CD14-positive monocyte (primary cell): ENCODE measurements at regions not wholly inside any gene's neighbourhood (a gene's known extent, or its start where the extent isn't known, plus 50 kb on each side); places are given as distances from the start of the nearest gene placed in this dataset.

Experiments
- DNase-seq, 3 donors: peaks; one replicate each; pipeline ENCODE4 v3.0.0-alpha.2; 2011 to 2022
- H2AFZ ChIP-seq: 2 replicates; pipeline ENCODE4 v1.6.0; 2012; ENCODE audit warnings: mild to moderate bottlenecking, low read depth, low read length, inconsistent platforms; ENCODE audit not compliant: insufficient read depth, poor library complexity, severe bottlenecking
- H3K27ac ChIP-seq, 2 donors: 1 replicate in 1 of 2; 2 replicates in 1 of 2; pipeline ENCODE4 v1.5.1; 2012 to 2013; ENCODE audit warnings: low read length in 2 of 2, control low read depth in 1 of 2, inconsistent platforms in 1 of 2, low read depth in 1 of 2, mild to moderate bottlenecking in 1 of 2
- H3K27me3 ChIP-seq, 2 donors: one replicate each; pipeline versions ENCODE4 v1.6.0 to v1.6.1; 2011 to 2013; ENCODE audit warnings: low read length in 2 of 2; ENCODE audit not compliant: control insufficient read depth in 2 of 2, insufficient read depth in 2 of 2
- H3K36me3 ChIP-seq, 2 donors: replicated peaks in 1 of 2; 1 replicate in 1 of 2; 2 replicates in 1 of 2; pipeline versions ENCODE4 v1.5.1 to v1.6.1; 2012 to 2013; ENCODE audit warnings: low read length in 2 of 2, control low read depth in 1 of 2, inconsistent platforms in 1 of 2, mild to moderate bottlenecking in 1 of 2; ENCODE audit not compliant: insufficient read depth in 2 of 2, control insufficient read depth in 1 of 2
- H3K4me1 ChIP-seq, 2 donors: 1 replicate in 1 of 2; 2 replicates in 1 of 2; pipeline versions ENCODE4 v1.5.1 to v1.6.1; 2012 to 2013; ENCODE audit warnings: low read length in 2 of 2, control low read depth in 1 of 2, inconsistent platforms in 1 of 2, mild to moderate bottlenecking in 1 of 2, moderate library complexity in 1 of 2; ENCODE audit not compliant: insufficient read depth in 2 of 2, control insufficient read depth in 1 of 2
- H3K4me2 ChIP-seq: replicated peaks from 2 replicates; pipeline ENCODE3; 2012; ENCODE audit warnings: low read length, moderate library complexity, mild to moderate bottlenecking; ENCODE audit not compliant: poor library complexity, severe bottlenecking; ENCODE audit errors: extremely low read depth
- H3K4me3 ChIP-seq, 3 experiments: fragments of 200-600 bp in 1 of 3; sonication (generic) in 1 of 3; replicated peaks in 1 of 3; 1 replicate in 2 of 3; 2 replicates in 1 of 3; pipeline ENCODE4 v1.5.1; 2011 to 2013; ENCODE audit warnings: low read length in 3 of 3, mild to moderate bottlenecking in 3 of 3, control low read depth in 2 of 3, low read depth in 2 of 3, inconsistent platforms in 1 of 3, moderate library complexity in 1 of 3
- H3K79me2 ChIP-seq: 2 replicates; pipeline ENCODE4 v1.6.0; 2012; ENCODE audit warnings: mild to moderate bottlenecking, control low read depth, inconsistent platforms, low read length, moderate library complexity; ENCODE audit not compliant: insufficient read depth
- H3K9ac ChIP-seq: 2 replicates; pipeline ENCODE4 v1.6.0; 2017; ENCODE audit warnings: low read length, mild to moderate bottlenecking; ENCODE audit not compliant: insufficient read depth, poor library complexity, severe bottlenecking
- H3K9me3 ChIP-seq, 2 donors: replicated peaks in 1 of 2; 1 replicate in 1 of 2; 2 replicates in 1 of 2; pipeline versions ENCODE4 v1.5.1 to v1.6.1; 2012 to 2013; ENCODE audit warnings: low read length in 2 of 2, control low read depth in 1 of 2; ENCODE audit not compliant: control insufficient read depth in 1 of 2, insufficient read depth in 1 of 2
- H4K20me1 ChIP-seq: 2 replicates; pipeline ENCODE4 v1.6.0; 2012; ENCODE audit warnings: mild to moderate bottlenecking, low read length, control low read depth, moderate library complexity; ENCODE audit not compliant: insufficient read depth
- H3K27ac Mint-ChIP-seq, 7 donors: one replicate each; pipeline ENCODE4 v1.8.0; 2020; ENCODE audit warnings: mild to moderate bottlenecking in 7 of 7, mixed read lengths in 7 of 7, moderate library complexity in 6 of 7, inconsistent platforms in 2 of 7
- H3K27me3 Mint-ChIP-seq, 3 donors: one replicate each; pipeline ENCODE4 v1.8.0; 2021 to 2022; ENCODE audit warnings: low read depth in 3 of 3, mild to moderate bottlenecking in 3 of 3, mixed read lengths in 3 of 3, moderate library complexity in 3 of 3, inconsistent platforms in 1 of 3
- H3K36me3 Mint-ChIP-seq, 2 donors: one replicate each; pipeline ENCODE4 v1.8.0; 2020; ENCODE audit warnings: mixed read lengths in 2 of 2, inconsistent platforms in 1 of 2, mild to moderate bottlenecking in 1 of 2
- H3K4me1 Mint-ChIP-seq: one replicate; pipeline ENCODE4 v1.8.0; 2020; ENCODE audit warnings: mild to moderate bottlenecking, mixed read lengths
- H3K4me3 Mint-ChIP-seq, 2 donors: one replicate each; pipeline ENCODE4 v1.8.0; 2020; ENCODE audit warnings: mild to moderate bottlenecking in 2 of 2, mixed read lengths in 2 of 2, moderate library complexity in 1 of 2
- H3K9me3 Mint-ChIP-seq, 7 donors: one replicate each; pipeline ENCODE4 v1.8.0; 2020 to 2022; ENCODE audit warnings: mixed read lengths in 7 of 7, mild to moderate bottlenecking in 6 of 7, moderate library complexity in 6 of 7, inconsistent platforms in 2 of 7
- CTCF ChIP-seq: fragments of 200-600 bp; IDR thresholded peaks from one replicate; pipeline ENCODE4 v1.8.0; 2022; ENCODE audit warnings: antibody characterized with exemption, mild to moderate bottlenecking
- WGBS: methylation state at CpG from one replicate; pipeline ENCODE4 v1.1.5; 2013; ENCODE audit warnings: missing lambda C conversion rate; ENCODE audit not compliant: insufficient coverage; 5-methylcytosine and 5-hydroxymethylcytosine counted together
- intact Hi-C, 2 donors: fragments of 100-400 bp; cut with micrococcal nuclease; formaldehyde crosslinking; loops; one replicate each; pipeline versions ENCODE4 v1.15.0 to v1.15.1; 2023

- H3K4me2 ChIP-seq, result no peak overlapping the region
- no peak overlapping the region for H3K4me3 ChIP-seq
- H3K4me3 Mint-ChIP-seq, result no peak overlapping the region
- H3K36me3 Mint-ChIP-seq, result no peaks in the 10 kb centered on the region
- no peaks in the 10 kb centered on the region for H4K20me1 ChIP-seq
- TF ChIP-seq CTCF, result no peak
- H3K4me1 ChIP-seq, result no peaks in the 10 kb centered on the region
- H3K27ac ChIP-seq, result no peak overlapping the region
- H2AFZ ChIP-seq, result no peak overlapping the region
- no peak overlapping the region for H3K9ac ChIP-seq
- no peak for DNase-seq
- no peaks in the 10 kb centered on the region for H3K4me1 Mint-ChIP-seq
- no CpG with 5 or more reads among the region's 2 CpGs for WGBS
- H3K79me2 ChIP-seq, result no peaks in the 10 kb centered on the region
- no peaks in the 10 kb centered on the region for H3K9me3 ChIP-seq
- peaks cover 0 to 2% (median 0%) of the 10 kb centered on the region in 3 donors for H3K27me3 Mint-ChIP-seq
- intact Hi-C loops, result no loop called here
- H3K27me3 ChIP-seq, result no peaks in the 10 kb centered on the region
- H3K36me3 ChIP-seq, result no peaks in the 10 kb centered on the region
- H3K27ac Mint-ChIP-seq, result no peak overlapping the region
- peaks cover 0 to 3% (median 2%) of the 10 kb centered on the region in 7 donors for H3K9me3 Mint-ChIP-seq
These were observed 125.8 kb upstream of the EPB41L3 start for GRCh38 chr18:5669585-5669984.

- Histone ChIP-seq H3K4me3 (no peak overlapping the region), H3K27me3 (no peaks in the 10 kb centered on the region), H3K79me2 (no peaks in the 10 kb centered on the region), H3K36me3 (no peaks in the 10 kb centered on the region), H3K9me3 (no peaks in the 10 kb centered on the region), H3K27ac (no peak overlapping the region), H4K20me1 (no peaks in the 10 kb centered on the region), H3K4me1 (no peaks in the 10 kb centered on the region), H3K9ac (no peak overlapping the region), H3K4me2 (no peak overlapping the region), H2AFZ (no peak overlapping the region)
- H3K27me3 Mint-ChIP-seq, result peaks cover 0 to 2% (median 0%) of the 10 kb centered on the region in 3 donors
- H3K4me1 Mint-ChIP-seq, result no peaks in the 10 kb centered on the region
- H3K36me3 Mint-ChIP-seq, result no peaks in the 10 kb centered on the region
- H3K9me3 Mint-ChIP-seq, result peaks cover 0 to 7% (median 4%) of the 10 kb centered on the region in 7 donors
- intact Hi-C loops, result no loop called here
- TF ChIP-seq CTCF, result no peak
- H3K4me3 Mint-ChIP-seq, result no peak overlapping the region
- WGBS, result 50% methylated on average over 2 of the region's 2 CpGs
- DNase-seq, result no peak
- no peak overlapping the region for H3K27ac Mint-ChIP-seq
These were observed 124.4 kb upstream of the EPB41L3 start for GRCh38 chr18:5668087-5668715.
